ENCODE measurements at regions not wholly inside any gene's neighbourhood (a gene's known extent, or its start where the extent isn't known, plus 50 kb on each side); places are given as distances from the start of the nearest gene placed in this dataset.

DNA sequence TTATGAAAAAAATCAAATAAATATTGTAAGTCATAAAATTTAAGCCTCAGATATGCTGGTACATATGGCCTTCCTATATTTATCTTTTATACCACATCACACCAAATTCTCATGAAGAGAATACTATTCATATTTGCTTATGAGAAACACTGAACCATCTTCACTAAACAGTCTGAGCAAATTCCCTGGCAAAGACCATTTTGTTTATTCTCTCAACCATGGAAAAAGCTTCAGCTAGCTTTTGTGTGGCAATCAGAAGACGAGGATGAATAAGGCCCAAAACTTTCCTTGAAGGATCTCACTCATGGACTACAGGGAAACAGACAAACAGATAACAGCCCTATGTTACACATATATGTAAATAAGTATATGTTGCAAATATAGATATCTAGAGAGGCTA lies 252.1 kb downstream of the TMX3 start:
- TF ChIP-seq POLR2A (IDR thresholded peaks at IDR 0.05; ENCODE audit: low read depth, low read length) (no peak), POLR2AphosphoS5 (IDR thresholded peaks at IDR 0.05; ENCODE audit: low read depth, low read length) (no peak), SPI1 (IDR thresholded peaks at IDR 0.05; ENCODE audit: low read depth, low read length) (no peak), TAF1 (IDR thresholded peaks at IDR 0.05; ENCODE audit: low read depth, low read length) (no peak), PAX5 (IDR thresholded peaks at IDR 0.05; ENCODE audit: insufficient read depth, low read length, severe bottlenecking) (no peak), POU2F2 (IDR thresholded peaks at IDR 0.05; ENCODE audit: low read depth, low read length) (no peak)

Data from GM12891 (cell line).